ENCODE measurements at regions not wholly inside any gene's neighbourhood (a gene's known extent, or its start where the extent isn't known, plus 50 kb on each side); places are given as distances from the start of the nearest gene placed in this dataset.
"Not testable (repeated sequence)": the region's sequence is repeated elsewhere in the genome, so short reads cannot be mapped to it uniquely, and the experiment has no call there.

DNA sequence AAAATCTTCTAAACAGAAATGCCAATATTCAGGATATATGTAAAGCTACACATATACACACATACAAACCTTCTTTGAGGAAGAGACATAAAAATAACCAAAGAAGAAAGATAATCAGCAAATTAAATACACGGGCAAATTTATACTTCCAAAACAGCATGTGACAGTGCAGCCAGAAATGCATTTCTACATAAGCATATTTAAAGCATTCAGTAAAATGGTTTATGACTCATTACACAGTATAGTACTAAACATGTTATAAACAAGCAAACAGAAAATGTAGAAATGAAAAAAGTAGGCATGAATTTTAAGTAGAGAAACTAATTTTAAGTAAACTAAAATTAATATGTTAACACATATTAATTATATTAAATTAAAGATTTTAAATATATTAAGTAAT is 1717.2 kb downstream of the OTOL1 start:
- DNase-seq, result no peak

DNA sequence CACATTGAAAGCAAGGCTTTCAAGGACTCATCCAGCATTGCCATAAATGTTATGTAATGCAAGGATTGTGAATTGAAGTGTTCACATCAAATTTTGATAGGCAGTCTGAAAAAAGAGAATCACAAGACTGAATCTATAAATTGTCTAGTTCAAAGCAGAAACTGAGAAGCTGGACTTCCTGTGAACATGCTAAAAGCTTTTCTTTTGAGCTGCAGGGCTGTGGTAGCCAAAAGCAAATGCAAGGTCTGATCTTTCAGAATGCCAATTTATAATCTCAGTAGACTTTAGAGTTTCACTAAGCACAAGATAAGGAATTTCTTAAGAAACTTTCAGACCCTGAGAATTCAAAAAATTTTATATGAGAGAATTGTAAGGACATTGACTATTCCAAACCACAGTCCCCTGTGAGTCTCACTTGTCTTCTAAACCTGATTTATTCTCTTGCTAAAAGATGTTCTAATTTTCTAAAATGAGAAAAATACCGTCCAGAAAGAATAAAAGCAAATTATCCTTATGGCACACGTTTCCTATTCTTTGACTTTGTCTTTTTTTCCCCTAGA is 1700.3 kb downstream of the OTOL1 start:
- DNase-seq, result no peak

DNA sequence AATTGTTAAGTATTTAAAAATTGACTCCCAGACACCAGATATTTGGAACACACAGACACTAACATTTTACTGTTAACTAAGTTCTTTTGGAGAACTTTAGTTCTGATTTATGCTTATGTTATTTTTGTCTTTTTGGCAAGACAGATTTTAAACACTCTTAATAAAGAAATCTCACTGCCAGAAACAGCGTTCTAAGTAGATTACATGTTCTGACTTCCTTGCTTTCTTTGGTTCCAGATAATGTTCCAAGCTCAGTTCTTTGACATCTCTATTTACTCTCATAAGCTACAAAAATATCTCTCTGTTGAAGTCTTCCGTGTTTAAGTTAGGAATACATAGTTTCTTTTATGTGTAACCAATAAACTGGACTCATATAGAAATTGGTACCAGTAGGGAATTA is 1699.6 kb downstream of the OTOL1 start:
- DNase-seq, result no peak

DNA sequence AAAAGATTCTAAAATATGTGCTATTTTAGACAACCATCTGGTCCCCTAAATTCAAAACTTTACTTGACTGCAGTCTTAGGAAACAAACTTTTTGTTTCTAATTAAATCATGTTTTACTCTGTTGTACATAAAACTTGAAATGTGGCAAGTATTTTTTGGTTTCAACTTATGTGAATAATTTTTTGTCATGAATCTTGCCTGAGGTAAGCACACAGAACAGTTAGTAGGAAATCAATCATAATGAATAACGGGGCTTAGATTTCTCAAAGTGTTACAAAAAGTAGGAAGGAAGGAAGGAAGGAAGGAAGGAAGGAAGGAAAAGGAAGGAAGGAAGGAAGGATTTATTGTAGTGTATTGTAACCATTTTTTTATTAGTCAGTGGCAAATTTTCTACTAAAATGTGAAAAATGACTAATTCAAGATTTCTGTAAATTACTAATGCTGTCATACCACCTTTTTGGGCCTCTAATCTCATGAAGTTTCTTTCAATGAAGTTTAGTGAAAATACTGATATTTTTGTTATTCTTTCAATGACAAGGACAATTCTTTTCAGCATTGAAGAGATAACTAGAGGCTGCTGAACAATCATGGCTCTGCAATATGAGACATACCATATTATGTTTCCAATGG is 1689.2 kb downstream of the OTOL1 start:
- DNase-seq, result no peak

DNA sequence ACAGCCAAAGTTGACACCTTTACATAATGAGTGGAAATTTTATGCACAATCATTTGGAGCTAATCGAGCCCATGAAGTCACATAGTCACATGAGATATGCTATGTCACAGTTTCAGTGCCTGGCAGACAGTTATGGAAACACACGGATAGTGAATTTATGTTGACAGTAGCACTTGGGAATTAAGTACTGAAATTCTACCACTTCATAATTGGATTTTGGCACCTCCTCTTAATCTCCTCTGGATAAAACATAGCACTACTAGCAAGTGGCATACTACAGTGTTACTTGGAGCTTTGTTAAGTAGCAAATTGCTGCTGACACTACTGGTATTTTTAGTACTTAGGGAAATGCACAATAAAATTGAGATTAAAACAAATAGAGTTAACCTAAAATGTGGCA is 1679.4 kb downstream of the OTOL1 start:
- no peak for DNase-seq

DNA sequence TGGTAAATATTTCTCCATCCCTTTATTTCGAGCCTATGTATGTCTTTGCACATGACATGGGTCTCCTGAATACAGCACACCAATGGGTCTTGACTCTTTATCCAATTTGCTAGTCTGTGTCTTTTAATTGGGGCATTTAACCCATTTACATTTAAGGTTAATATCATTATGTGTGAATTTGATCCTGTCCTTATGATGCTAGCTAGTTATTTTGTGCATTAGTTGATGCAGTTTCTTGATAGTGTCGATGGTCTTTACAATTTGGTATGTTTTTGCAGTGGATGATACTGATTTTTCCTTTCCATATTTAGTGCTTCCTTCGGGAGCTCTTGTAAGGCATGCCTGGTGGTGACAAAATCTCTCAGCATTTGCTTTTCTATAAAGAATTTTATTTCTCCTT is 1675.9 kb downstream of the OTOL1 start:
- not testable (repeated sequence) for DNase-seq

DNA sequence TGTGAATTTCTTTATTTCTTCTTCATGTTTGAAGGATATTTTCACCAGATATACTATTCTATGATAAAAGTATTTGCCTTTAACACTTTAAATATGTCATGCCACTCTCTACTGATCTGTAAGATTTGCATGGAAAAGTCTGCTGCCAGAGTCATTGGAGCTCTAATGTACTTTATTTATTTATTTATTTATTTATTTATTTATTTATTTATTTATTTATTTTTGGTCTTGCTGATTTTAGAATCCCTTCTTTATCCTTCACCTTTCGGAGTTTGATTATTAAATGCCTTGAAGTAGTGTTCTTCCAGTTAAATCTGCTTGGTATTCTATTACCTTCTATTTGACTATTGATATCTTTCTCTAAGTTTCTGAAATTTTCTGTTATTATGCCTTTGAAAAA is 1669.6 kb downstream of the OTOL1 start:
- no peak for DNase-seq

DNA sequence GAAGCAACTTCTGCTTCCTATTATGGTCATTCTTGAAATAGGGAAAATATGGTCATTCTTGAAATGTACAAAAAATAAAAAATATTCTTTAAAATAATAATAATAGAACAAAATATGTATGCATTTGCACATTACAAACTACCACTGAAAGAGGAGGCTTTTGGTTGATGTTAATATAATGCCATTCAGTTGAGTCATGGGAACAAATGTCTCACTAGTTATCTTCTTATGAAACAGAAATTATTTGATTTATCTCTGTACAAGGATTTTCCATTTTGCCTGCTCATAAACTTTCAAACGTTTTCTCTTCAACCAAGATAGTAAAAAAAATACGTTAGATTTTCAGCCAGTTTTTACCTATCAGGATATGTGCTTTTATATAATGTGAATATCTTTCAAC is 1662.7 kb downstream of the OTOL1 start:
- no peak for DNase-seq

DNA sequence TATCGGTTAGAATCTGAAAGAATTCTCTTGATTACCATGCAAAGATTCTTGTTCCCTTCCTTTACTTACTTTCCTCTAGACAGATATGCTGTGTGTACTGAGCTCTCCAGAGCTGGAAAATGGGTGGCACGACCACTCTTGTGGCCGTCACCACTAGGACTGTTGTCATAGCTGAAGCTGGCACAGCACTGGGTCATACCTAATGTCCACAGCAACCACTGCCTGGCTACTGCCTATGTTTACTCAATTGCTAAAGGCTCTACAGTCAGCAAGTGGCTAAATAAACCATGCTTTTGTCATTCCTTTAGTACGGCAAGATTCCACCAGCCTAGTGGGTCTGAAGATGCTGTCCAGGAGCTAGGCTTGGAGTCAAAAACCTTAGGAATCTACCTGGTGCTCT is 1643.0 kb downstream of the OTOL1 start:
- DNase-seq, result no peak

DNA sequence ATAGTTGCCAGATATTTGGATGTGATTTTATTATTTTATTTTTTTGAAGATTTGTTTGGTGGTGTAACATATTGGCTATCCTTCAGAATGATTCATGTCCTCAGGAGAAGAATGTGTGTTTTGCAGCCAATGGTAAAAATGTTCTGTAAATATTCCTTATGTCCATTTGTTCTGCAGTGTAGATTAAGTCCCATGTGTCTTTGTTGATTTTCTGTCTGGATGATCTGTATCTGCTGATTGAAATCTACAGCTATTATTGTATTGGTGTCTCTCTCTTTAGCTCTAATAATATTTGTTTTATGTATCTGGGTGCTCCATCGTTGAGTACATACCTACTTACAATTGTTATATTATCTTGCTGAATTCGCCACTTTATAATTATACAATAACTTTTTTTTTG is 1641.7 kb downstream of the OTOL1 start:
- no peak for DNase-seq

DNA sequence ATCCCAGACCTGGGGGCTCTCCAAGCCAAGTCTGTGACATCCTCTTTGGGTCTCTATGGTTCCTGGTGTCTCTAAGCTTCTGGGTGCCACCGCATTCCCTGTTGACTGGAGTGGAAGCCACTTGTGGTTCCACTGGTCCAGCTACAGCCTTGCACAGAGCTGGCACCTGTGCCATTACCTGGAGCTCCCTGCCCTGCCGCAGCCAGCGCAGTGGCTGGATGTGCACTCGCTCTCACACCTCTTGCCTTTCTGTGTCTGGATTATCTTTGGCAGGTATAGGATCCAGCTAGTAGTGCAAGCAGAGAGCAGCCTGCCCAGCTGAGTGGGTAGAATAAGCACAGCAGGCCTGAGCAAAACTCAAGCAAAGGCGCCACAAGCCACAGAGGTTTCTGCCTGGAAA is 1635.5 kb downstream of the OTOL1 start:
- DNase-seq, result no peak

DNA sequence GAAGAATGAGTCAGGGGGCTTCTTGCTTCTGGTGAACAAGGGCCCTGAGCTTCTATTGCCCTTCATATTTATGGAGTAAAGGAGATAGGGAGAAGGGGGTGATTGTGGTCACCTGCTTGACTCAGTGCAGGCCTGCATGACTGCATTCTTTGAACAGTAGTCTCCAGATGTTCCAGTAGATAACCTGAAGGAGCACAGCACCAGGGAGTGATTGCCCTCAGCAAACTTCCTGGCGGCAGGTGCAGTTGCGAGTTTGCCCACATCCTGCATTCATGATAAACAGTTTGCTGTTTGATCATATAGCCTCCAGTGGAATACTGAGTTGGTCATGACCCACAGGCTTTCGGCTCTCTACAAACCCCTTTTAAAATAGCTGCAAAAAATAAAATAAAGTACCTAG is 1632.7 kb downstream of the OTOL1 start:
- DNase-seq, result no peak

DNA sequence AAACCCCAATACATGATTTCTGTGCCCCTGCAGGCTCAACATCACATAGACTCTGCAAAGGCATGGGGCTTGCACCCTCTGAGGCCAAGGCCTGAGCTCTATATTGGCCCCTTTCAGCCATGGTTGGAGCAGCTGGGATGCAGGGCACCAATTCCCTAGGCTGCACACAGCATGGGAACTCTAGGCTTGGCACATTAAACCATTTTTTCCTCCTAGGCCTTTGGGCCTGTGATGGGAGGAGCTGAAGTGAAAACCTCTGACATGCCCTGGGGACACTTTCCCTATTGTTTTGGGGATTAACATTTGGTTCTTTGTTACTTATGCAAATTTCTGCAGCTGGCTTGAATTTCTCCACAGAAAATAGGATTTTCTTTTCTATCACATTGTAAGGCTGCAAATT is 1629.5 kb downstream of the OTOL1 start:
- DNase-seq, result no peak

All from right lung (tissue), 2 donors.